ENCODE measurements at regions not wholly inside any gene's neighbourhood (a gene's known extent, or its start where the extent isn't known, plus 50 kb on each side); places are given as distances from the start of the nearest gene placed in this dataset.

DNA sequence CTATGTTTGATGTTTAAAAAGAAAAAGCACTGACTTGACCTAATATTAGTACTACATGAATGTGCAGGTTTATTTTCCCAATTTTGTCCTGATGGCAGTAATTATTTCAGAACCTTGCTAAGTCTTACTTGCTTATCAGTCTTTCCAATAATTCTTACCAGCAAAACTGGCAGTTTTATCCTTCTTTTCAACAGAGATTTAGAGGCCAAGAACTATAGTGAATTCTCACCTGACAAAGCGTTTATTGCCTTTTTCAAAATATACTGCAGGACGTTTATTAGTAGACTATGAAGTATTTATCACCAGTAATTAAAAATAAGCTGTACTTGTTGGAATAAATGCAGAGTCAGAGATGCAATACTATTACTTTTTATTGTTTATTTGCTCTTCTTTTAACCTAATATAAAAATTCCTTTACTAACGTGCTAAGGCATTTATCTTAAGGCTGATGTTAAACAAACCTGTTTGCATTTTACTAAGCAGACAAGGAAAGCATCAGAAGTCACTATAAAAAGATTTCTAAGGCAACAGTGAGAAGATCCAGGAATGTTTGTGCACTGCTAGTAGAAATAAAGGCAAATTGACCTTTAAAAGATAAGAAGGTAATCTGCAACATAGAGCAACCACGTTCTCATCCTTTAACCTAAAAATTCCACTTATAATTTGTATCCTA, 80.3 kb upstream of the NOCT start:
- TF ChIP-seq, protein P1, sequence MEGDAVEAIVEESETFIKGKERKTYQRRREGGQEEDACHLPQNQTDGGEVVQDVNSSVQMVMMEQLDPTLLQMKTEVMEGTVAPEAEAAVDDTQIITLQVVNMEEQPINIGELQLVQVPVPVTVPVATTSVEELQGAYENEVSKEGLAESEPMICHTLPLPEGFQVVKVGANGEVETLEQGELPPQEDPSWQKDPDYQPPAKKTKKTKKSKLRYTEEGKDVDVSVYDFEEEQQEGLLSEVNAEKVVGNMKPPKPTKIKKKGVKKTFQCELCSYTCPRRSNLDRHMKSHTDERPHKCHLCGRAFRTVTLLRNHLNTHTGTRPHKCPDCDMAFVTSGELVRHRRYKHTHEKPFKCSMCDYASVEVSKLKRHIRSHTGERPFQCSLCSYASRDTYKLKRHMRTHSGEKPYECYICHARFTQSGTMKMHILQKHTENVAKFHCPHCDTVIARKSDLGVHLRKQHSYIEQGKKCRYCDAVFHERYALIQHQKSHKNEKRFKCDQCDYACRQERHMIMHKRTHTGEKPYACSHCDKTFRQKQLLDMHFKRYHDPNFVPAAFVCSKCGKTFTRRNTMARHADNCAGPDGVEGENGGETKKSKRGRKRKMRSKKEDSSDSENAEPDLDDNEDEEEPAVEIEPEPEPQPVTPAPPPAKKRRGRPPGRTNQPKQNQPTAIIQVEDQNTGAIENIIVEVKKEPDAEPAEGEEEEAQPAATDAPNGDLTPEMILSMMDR (conservative IDR thresholded peaks at IDR 0.05; ENCODE audit: low read length), result no peak
- DNase-seq (ENCODE audit: low read depth), result no peak
- no peak overlapping the region for H3K4me3 ChIP-seq (ENCODE audit: low read length)

DNA sequence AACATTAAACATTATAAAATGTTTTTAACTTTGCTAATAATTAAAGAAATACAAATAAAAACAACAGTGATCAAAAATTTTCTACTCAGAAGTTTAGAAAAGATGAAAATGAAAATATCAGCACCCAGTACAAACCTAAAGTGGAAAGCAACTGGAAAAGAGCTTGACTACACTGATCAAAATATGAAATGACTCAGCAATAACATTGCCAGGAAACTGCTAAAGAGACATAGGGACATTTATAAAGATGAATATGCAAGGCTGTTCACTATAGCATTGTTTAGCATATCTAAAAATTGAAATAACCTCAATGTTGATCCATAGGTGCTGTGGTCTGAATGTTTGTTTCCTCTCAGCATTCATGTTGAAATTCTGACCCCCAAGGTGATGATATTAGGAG, 88.5 kb upstream of the NOCT start:
- TF ChIP-seq, protein P1 (conservative IDR thresholded peaks at IDR 0.05; ENCODE audit: low read length), result no peak
- no peak for DNase-seq (ENCODE audit: low read depth)
- no peak overlapping the region for H3K4me3 ChIP-seq (ENCODE audit: low read length)

DNA sequence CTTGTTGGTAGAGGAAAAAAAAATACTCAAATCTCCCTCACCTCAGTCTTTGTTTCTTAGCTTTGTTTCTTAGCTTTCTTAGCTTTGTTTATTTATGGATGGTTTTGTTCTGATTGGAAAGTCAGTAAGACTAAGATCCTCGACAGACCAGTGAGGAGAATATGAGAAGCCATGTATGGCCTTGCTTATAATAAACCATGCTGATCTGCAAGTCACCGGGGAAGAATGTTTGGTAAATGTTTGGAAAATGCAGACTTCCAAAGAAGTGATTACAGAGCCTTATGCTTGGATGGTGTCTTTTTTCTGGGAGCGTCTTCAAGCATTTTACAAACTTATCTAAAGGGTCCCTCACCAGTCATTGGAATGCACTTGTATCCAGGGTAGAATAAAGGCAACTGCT, 90.1 kb upstream of the NOCT start:
- DNase-seq (ENCODE audit: low read depth), result no peak
- H3K4me3 ChIP-seq (ENCODE audit: low read length), result no peak overlapping the region
- TF ChIP-seq, protein P1 (conservative IDR thresholded peaks at IDR 0.05; ENCODE audit: low read length), result no peak

DNA sequence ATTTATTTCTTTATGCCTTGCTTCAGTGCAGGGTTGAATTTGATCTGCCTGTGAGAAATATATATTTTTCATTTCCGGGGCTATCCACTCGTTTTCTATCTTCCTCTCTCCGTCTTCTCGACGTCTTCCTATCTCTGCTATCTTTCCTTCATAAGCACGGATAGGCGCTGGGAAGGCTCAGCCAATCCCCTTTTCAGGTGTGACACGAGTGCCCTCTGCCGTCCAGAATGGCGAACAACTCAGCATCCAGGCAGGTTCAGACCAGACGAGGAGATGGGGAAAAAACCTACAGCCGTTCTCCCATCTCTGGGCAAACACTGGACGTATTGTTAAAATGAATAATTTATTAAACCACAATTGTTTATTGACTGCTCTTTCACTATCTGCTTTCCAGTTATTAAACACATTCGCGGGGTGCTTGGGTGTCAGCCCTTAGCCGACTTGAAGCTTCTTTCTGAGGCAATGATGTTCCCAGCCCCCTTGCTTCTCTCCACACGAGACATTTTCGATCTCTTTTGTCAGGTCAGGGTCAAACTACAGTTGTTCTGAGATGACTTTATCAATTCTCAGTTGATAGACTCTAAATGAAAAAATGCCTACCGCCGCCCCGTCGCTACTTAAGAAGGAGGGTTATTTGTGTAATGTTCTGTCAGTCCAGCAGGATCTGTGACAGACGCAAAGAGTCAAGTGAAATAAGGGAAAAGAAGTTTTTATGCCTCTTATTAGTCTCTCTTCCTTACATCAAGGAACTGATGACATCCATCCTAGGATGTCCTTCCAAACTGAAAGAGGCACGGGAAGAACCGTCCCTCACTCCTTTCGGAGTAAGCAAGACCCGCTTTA, 96.3 kb upstream of the NOCT start:
- peak; percentile 71 for DNase-seq (ENCODE audit: low read depth)
- TF ChIP-seq, protein P1 (conservative IDR thresholded peaks at IDR 0.05; ENCODE audit: low read length), result peak; percentile 95
- no peak overlapping the region for H3K4me3 ChIP-seq (ENCODE audit: low read length)

DNA sequence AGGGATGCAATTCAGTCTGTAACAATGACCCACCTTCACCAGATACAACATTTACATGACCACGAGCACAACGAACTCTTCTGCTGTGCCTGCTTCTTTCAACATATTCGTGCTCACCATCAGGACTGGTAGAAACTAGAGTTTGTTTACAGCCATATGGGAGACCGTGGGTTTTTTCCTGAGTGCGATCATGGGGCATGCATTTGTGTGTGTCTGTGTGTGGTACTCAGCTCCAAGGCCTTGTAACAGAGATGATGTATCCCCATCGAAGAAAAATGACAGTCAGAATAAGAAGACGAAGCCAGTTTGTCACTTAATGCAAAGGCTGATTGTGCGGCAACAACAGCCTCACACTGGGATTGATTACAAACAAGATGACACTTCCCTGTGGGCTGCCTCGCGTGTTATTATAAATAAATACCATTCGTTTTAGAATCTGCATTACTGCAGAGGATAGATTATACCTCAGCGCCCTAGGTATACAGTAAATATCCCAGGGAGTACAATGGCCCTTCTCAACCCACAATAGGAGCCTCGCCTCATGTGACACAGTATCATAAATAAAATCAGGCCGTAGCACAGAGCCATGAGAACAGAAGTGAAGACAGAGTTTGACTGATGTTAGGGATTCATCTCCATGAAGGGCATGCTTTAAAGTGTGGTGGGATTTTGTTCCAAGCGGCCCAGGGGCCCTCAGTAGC, 97.3 kb upstream of the NOCT start:
- H3K4me3 ChIP-seq (ENCODE audit: low read length), result no peak overlapping the region
- no peak for DNase-seq (ENCODE audit: low read depth)
- TF ChIP-seq, protein P1 (conservative IDR thresholded peaks at IDR 0.05; ENCODE audit: low read length), result no peak

DNA sequence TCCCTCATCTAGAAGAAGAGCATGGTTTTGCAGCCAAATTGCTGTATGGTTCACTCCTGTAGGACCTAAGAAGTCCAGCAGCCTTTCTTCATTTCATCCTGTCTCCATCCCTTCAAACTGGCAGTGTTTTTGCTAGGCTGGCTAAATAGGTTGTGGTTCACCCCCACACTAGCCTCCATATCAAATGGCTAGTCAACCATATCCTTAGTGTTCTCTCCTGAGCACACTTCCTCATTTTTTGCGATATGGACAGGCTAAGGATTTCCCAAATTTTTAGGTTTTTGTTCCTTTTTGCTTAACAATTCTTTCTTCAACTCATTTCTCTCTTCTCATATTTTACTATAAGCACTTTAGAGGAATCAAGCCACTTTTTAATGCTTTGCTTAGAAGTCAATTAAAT, 98.8 kb upstream of the NOCT start:
- DNase-seq (ENCODE audit: low read depth), result no peak
- H3K4me3 ChIP-seq (ENCODE audit: low read length), result no peak overlapping the region
- TF ChIP-seq, protein P1 (conservative IDR thresholded peaks at IDR 0.05; ENCODE audit: low read length), result no peak
